HG02885 (cell line): ENCODE measurements at regions not wholly inside any gene's neighbourhood (a gene's known extent, or its start where the extent isn't known, plus 50 kb on each side); places are given as distances from the start of the nearest gene placed in this dataset.
A peak's percentile ranks its signal among the peaks of the same experiment; 100 is the strongest.
"Not testable (repeated sequence)": the region's sequence is repeated elsewhere in the genome, so short reads cannot be mapped to it uniquely, and the experiment has no call there.

Experiments
- ATAC-seq: cut with Tn5 transposase; IDR thresholded peaks from one replicate; pipeline ENCODE4 v1.9.1; 2021; ENCODE audit warnings: mild to moderate bottlenecking; ENCODE audit not compliant: unreplicated experiment, poor library complexity

DNA sequence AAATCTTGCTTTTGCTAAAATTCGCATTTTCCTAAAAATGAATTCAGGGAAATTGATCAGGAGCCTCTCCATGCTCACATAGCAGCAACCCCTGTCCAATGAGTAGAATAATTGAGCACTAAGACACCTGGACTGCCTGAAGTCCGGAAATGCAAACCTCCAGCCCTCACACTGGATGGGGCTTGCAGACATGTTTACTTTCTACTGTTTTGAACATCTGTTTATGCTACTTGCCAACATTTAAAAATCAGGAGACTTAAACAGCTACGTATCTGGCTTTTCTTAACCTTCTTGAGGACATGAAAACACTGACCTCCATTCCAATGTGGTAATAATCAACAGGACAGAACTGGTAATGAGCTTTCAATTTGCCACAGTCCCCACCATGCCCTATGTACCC, 184.4 kb downstream of the SHOX2 start:
- no peak for ATAC-seq

- no peak for ATAC-seq
Measured at GRCh38 chr3:157920822-157921700, 185.2 kb downstream of the SHOX2 start.

- no peak for ATAC-seq
Measured at GRCh38 chr3:157919319-157919887, 186.8 kb downstream of the SHOX2 start.

- ATAC-seq = no peak
Measured at GRCh38 chr3:157918402-157918801, 187.8 kb downstream of the SHOX2 start.

GRCh38 chr3:157916672-157917071, 189.5 kb downstream of the SHOX2 start:
- ATAC-seq = no peak

GRCh38 chr3:157914882-157915281, 191.3 kb downstream of the SHOX2 start:
- no peak for ATAC-seq

DNA sequence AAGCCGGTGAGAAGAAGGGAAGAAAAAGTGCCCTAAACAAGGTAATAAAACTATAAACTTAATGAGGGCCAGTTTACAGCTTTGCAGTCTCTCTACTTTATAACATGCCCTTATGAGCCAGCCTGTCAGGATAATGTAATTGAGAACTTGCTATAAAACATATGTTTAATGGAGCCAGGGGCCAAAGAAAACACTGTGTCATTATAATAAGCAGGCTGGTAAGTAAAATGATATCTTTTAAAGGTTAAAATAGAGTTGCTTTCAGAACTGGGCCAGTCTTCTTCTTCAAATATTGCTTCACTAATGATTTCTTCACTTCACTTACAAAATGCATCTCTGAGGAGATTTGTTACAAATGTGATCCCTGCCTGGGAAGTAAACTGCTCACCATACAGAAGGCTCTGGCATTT, 192.5 kb downstream of the SHOX2 start:
- ATAC-seq = no peak

DNA sequence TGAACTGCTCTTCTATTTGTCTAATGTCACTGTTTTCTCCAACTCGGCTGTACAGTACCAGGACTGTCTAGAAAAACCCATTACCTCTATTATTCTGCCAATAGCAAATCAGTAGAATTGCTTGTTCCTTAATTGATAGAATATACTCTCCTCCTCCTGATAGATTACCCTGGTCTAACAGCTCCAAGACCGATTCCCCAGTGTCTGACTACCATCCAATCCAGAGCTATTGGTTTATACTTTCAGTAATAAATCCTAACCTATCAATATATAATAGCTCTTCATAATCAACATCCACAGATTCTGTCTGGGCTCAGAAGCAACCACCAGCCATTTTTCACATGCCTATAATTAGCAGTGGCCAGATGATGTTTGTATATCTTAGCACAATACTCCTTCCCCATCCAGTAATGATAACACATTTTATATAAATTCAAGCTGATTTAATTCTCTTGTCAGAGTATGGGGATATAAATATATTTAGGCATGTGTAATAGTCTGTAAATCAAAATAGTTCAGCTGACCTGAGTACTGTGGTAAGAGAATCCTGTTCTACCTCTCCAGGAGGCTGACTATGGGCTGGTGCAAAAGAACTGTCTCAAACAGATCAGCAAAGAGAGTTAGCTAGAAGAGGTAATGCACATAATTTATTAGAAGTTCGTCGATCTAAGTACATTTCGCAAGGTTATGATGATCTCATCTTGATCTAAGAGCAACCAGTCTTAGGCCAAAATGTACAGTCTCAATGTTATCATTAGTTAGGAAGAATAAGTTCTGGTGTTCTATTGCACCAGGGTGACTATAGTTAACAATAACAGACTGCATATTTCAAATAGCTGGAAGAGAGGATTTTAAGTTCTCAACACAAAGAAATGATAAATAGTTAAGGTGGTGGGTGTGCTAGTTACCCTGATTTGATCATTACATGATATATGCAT, 193.4 kb downstream of the SHOX2 start:
- no peak for ATAC-seq

GRCh38 chr3:157906627-157907026, 199.6 kb downstream of the SHOX2 start:
- ATAC-seq = no peak

DNA sequence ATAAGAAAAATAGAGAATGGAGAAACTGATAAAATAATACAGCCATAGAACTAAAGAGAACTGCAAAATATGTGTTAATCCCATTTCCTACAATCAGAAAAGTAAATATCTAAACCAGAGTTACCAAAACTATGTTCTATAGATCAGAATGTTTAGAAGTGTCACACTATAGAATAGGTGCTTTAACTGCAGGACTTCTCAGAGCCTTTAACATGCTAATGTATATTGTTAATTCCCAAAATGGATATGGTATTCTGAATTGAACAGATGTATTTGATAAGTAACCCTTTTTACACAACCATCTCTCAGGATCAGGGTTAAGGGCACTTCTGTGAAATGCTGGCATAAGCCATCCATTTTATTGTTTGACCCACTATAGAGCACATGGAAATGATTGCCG, 200.3 kb downstream of the SHOX2 start:
- ATAC-seq = no peak

DNA sequence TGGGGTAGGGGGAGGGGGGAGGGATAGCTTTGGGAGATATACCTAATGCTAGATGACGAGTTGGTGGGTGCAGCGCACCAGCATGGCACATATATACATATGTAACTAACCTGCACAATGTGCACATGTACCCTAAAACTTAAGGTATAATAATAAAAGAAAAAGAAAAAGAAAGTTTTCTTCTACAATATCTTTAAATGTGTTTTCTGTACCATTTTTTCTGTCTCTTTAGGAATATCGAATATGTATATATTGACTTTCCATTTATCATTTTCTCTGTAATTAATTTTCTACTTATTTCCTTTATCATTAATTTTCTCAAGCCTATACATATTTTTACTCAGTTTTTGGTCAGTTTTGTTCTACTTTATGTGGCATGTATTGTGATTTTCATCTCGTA, 203.5 kb downstream of the SHOX2 start:
- not testable (repeated sequence) for ATAC-seq

GRCh38 chr3:157888040-157888439, 218.2 kb downstream of the SHOX2 start:
- no peak for ATAC-seq

DNA sequence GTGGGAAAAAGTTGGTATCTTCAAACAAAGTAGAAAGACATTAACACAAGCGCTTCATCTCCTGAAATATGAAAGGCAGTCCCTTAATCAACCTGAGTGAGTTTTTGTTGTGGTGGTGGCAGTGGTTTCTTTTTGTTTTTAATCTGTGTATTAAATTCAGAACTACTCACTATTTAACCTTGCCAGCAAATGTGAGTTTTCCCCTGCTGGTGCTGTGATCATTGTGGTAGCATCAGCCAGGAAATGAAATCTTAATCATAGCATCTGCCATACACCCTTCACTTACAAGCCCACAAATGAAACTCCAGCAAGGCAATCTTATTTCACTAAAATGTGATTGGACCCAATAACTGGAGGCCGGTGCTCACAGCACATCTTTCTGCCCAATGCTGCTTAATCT, 229.7 kb downstream of the SHOX2 start:
- ATAC-seq = no peak

DNA sequence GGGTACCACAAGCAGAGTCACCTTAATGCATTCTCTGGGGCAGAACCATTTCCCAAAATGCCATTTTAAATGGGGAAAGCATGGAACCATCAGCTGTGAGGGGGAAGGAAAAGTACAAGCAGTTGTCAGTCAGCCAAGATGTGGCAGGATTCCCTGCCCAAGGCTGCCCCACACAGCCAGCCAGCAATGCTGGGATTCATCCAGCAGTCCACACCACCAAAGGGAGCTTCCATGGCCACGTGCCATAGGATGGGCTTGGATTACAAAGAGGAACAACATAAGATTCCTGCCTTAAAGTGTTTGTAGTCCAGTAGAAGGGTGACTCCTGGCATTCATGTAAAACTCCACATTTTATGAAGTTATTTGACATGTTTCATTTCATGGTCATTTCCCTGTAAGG, 233.3 kb downstream of the SHOX2 start:
- no peak for ATAC-seq

DNA sequence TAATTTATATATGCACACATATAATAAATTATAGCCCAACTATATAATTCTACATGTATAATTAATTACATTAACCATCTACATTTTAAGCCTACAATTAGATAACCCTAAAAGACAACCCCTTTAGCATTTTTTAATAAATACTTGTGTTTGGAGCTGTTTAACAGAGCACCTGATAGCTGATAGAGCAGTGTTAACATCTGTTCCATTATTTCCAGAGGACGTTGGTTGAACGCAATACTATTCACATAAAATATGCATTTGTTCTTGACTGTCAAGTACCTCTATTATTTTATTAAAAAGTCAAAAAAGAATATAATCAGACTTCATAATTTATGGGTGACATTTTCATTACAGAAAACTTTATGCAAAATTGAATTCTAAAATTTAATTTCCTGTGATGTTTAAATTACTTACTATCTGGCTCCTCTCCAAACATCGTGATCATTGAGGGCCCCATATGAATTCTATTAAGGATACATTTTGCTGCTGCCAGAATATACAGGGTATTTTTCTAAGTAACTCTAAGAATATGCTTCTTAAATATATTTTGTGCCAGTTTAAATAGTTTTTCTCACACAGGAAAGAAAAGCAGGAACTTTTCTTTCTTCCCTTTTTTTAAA, 234.3 kb downstream of the SHOX2 start:
- no peak for ATAC-seq

DNA sequence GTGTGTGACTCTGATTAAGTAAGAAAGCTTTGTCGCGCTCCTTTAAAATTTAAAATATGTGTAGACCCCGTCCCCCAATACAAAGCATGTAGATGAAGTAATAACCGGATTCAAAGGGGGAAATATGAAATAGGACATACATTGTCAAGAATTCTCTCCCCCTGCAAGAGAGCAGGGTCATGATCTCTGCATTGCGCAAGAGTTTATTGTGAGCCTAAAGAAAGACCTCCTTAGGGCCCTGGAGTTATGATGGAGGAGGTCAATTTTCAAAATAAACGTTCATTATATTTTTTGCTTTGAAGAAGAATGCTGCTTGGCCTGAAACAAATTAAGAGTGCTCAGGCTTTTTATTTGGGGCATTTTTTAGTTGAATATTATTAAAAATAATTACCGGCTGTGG, 235.0 kb downstream of the SHOX2 start:
- no peak for ATAC-seq

- ATAC-seq = no peak
Measured at GRCh38 chr3:157868946-157869345, 237.3 kb downstream of the SHOX2 start.

DNA sequence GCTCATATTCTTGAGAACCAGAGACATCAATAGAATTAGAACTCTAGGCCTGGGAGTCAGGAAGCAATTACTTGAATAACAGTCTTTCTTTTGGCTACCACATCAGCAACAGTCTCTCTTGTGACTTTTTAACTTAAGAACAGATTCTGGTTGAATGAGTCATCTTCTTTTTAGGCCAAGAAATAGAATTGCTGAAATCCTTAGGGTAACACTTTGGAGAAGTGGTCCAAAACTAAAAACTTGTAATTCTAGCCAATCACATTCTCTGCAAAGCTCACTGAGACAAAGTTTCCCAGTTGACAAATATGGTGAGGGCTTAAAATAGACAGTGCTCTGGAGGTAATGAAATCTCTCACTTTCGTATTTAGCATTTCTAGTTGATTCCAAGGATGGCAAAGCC, 238.0 kb downstream of the SHOX2 start:
- no peak for ATAC-seq

GRCh38 chr3:157865352-157866000, 240.7 kb downstream of the SHOX2 start:
- ATAC-seq = peak; percentile 94
